ENCODE measurements at regions not wholly inside any gene's neighbourhood (a gene's known extent, or its start where the extent isn't known, plus 50 kb on each side); places are given as distances from the start of the nearest gene placed in this dataset.

DNA sequence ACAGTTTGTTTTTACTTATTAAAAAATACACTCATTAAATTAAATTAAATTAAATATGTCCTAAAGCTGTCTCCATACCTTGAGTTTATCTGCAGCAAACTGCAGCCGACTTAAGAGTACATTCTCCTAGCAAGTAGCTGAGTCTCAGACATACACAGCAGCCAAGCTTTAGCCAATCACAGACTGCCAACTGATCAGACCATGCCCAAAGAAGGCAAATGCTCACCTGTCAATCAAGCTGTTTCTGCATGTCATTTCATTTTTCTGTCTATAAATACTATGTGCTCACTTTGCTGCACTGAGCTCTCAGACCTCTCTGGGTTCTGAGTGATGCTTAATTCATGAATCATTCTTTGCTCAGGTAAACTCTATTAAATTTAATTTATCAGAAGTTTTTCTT, 280.9 kb upstream of the EPHA5 start:
- intact Hi-C loops (cut with DNase I; ENCODE audit: low total_unique reads), result no loop called here
- TF ChIP-seq POLR2A (IDR thresholded peaks at IDR 0.05), result no peak
- TF ChIP-seq, protein P1, sequence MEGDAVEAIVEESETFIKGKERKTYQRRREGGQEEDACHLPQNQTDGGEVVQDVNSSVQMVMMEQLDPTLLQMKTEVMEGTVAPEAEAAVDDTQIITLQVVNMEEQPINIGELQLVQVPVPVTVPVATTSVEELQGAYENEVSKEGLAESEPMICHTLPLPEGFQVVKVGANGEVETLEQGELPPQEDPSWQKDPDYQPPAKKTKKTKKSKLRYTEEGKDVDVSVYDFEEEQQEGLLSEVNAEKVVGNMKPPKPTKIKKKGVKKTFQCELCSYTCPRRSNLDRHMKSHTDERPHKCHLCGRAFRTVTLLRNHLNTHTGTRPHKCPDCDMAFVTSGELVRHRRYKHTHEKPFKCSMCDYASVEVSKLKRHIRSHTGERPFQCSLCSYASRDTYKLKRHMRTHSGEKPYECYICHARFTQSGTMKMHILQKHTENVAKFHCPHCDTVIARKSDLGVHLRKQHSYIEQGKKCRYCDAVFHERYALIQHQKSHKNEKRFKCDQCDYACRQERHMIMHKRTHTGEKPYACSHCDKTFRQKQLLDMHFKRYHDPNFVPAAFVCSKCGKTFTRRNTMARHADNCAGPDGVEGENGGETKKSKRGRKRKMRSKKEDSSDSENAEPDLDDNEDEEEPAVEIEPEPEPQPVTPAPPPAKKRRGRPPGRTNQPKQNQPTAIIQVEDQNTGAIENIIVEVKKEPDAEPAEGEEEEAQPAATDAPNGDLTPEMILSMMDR (IDR thresholded peaks at IDR 0.05), result no peak

DNA sequence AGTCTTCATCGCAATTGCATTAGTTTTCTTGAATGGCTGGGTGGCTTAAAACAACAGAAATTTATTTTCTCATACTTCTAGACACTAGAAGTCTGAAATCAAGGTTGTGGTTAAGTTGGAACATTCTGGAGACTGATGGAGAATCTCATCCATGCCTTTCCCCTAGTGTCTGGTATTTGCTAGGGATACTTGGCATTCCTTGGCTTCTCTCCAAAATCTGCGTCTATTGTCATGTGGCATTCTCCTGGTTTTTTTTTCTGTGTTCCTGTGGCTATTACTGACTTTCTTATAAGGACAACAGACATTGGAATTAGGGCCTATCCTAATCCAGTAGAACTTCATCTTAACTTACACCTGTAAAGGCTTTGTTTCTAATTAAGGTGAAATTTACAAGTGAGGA, 272.8 kb upstream of the EPHA5 start:
- Histone ChIP-seq H3K4me1 (no peaks in the 10 kb centered on the region), H3K27ac (no peak overlapping the region), H3K9me3 (no peaks in the 10 kb centered on the region), H3K27me3 (no peaks in the 10 kb centered on the region), H3K36me3 (no peaks in the 10 kb centered on the region), H3K4me3 (no peak overlapping the region)
- TF ChIP-seq, protein P1 (IDR thresholded peaks at IDR 0.05), result no peak
- no peak for TF ChIP-seq POLR2A (IDR thresholded peaks at IDR 0.05)
- DNase-seq, result no peak
- intact Hi-C loops (cut with DNase I; ENCODE audit: low total_unique reads), result no loop called here

More for the DNA sequence above, 280.9 kb upstream of the EPHA5 start:
- no peaks in the 10 kb centered on the region for H3K9me3 ChIP-seq
- no peak overlapping the region for H3K4me3 ChIP-seq
- H3K4me1 ChIP-seq, result no peaks in the 10 kb centered on the region
- no peaks in the 10 kb centered on the region for H3K27me3 ChIP-seq
- H3K27ac ChIP-seq, result no peak overlapping the region
- no peak for DNase-seq
- no peaks in the 10 kb centered on the region for H3K36me3 ChIP-seq

DNA sequence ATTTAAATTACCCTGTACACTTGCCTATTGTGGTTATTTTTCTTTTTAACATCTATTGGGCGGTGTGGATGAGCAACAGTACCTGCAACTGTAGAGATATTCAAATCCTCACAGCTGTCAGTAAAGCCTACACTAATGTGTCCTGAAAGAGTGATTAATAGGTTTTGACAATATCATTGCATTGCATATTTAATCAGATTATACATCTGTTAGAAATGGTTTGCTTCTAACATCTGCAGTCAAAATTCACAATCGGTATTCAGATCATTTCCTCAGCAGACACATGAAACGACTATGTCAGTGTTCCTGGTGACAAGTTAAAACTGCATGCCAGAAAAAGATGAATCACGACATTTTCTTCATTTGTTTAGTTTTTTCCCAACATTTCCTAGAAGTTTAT, 254.6 kb upstream of the EPHA5 start:
- TF ChIP-seq, protein P1 (IDR thresholded peaks at IDR 0.05), result no peak
- no peak for TF ChIP-seq POLR2A (IDR thresholded peaks at IDR 0.05)
- Histone ChIP-seq H3K9me3 (no peaks in the 10 kb centered on the region), H3K4me1 (no peaks in the 10 kb centered on the region), H3K36me3 (no peaks in the 10 kb centered on the region), H3K27me3 (no peaks in the 10 kb centered on the region), H3K4me3 (no peak overlapping the region), H3K27ac (no peak overlapping the region)
- intact Hi-C loops (cut with DNase I; ENCODE audit: low total_unique reads), result no loop called here
- DNase-seq, result no peak

DNA sequence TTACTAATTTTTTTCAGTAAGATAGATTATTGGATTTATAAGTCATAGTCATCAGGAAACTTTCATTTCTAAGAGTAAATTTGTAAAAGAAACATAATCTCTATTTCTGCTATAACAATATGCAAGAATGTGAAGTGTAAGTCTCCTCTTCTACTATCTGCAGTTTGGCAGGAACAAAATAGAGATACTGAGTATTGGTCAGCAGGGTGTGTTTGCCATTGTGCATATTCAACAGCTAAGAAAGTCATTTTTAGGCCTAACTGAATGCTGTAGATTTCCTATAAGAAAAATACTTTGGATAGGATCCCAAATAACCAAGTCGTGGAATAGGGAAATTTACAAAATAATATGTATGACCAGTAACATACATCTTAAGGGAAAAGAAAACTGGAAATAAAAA, 253.3 kb upstream of the EPHA5 start:
- Histone ChIP-seq H3K27me3 (no peaks in the 10 kb centered on the region), H3K9me3 (no peaks in the 10 kb centered on the region), H3K4me1 (no peaks in the 10 kb centered on the region), H3K4me3 (no peak overlapping the region), H3K27ac (no peak overlapping the region), H3K36me3 (no peaks in the 10 kb centered on the region)
- TF ChIP-seq, protein P1 (IDR thresholded peaks at IDR 0.05), result no peak
- TF ChIP-seq POLR2A (IDR thresholded peaks at IDR 0.05), result no peak
- intact Hi-C loops (cut with DNase I; ENCODE audit: low total_unique reads), result no loop called here
- DNase-seq, result no peak

DNA sequence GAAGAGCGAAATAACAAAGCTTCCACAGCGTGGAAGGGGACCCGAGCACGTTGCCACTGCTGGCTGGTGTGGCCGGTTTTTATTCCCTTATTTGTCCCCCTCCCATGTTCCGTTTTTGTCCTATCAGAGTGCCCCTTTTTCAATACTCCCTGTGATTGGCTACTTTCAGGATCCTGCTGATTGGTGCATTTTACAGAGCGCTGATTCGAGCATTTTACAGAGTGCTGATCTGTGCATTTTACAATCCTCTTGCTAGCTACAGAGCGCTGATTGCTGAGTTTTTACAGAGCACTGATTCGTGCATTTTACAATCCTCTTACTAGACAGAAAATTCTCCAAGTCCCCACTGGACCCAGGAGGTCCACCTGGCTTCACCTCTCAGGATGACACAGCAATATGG, 250.9 kb upstream of the EPHA5 start:
- H3K4me3 ChIP-seq, result no peak overlapping the region
- H3K27me3 ChIP-seq, result no peaks in the 10 kb centered on the region
- no peaks in the 10 kb centered on the region for H3K36me3 ChIP-seq
- TF ChIP-seq POLR2A (IDR thresholded peaks at IDR 0.05), result no peak
- TF ChIP-seq, protein P1 (IDR thresholded peaks at IDR 0.05), result no peak
- no peaks in the 10 kb centered on the region for H3K9me3 ChIP-seq
- H3K27ac ChIP-seq, result no peak overlapping the region
- H3K4me1 ChIP-seq, result no peaks in the 10 kb centered on the region
- intact Hi-C loops (cut with DNase I; ENCODE audit: low total_unique reads), result no loop called here
- DNase-seq, result no peak

All from uterus (tissue), 3 donors.